ENCODE measurements at regions not wholly inside any gene's neighbourhood (a gene's known extent, or its start where the extent isn't known, plus 50 kb on each side); places are given as distances from the start of the nearest gene placed in this dataset.

- TF ChIP-seq ZNF468 (CRISPR knock-in tag; IDR thresholded peaks at IDR 0.05) (no peak), ZNF263 (CRISPR knock-in tag; IDR thresholded peaks at IDR 0.05) (peak; percentile 66), ZNF431 (CRISPR knock-in tag; IDR thresholded peaks at IDR 0.05; ENCODE audit: borderline replicate concordance, low read depth) (no peak)
Measured at GRCh38 chr7:155964543-155964942, 152.3 kb upstream of the SHH start (continued).

- no TSS peak for BruUV-seq (replicated peaks)
- TF ChIP-seq ZBTB7A (CRISPR knock-in tag; IDR thresholded peaks at IDR 0.05) (no peak), TBL1XR1 (IDR thresholded peaks at IDR 0.05; ENCODE audit: borderline replicate concordance, low read length, partially characterized antibody) (no peak), ZNF782 (CRISPR knock-in tag; IDR thresholded peaks at IDR 0.05; ENCODE audit: borderline replicate concordance) (no peak), ZMYM3 (CRISPR knock-in tag; IDR thresholded peaks at IDR 0.05) (no peak), ZNF7 (CRISPR knock-in tag; IDR thresholded peaks at IDR 0.05) (no peak), CBX1 (IDR thresholded peaks at IDR 0.05; ENCODE audit: low read depth) (no peak), KLF13 (CRISPR knock-in tag; IDR thresholded peaks at IDR 0.05) (no peak), ZBTB21 (CRISPR knock-in tag; IDR thresholded peaks at IDR 0.05) (no peak), ZNF619 (CRISPR knock-in tag; IDR thresholded peaks at IDR 0.05) (no peak)
- WGBS (ENCODE audit: low lambda C conversion rate) = 87% methylated on average over 11 of the region's 12 CpGs
- Histone ChIP-seq H3K4me1 (ENCODE audit: insufficient read depth, low read length) (peaks cover 45% of the 10 kb centered on the region), H3K4me3 (replicated peaks in 1 of 3; ENCODE audit: insufficient read depth in 1 of 3, low read depth in 2 of 3, low read length in 3 of 3) (no peak overlapping the region), H3K9ac (ENCODE audit: insufficient read depth, low read depth, low read length) (no peak overlapping the region), H4K20me1 (ENCODE audit: insufficient read depth, low read length) (no peaks in the 10 kb centered on the region; the same call in 1 of the 2 replicates), H3K79me2 (ENCODE audit: insufficient read depth, low read length) (no peaks in the 10 kb centered on the region), H2AFZ (ENCODE audit: low read length) (no peak overlapping the region), H3K36me3 (replicated peaks in 1 of 2; ENCODE audit: control insufficient read depth in 1 of 2, insufficient read depth in 2 of 2, low read length in 2 of 2) (peaks cover 1 to 4% of the 10 kb centered on the region in 2 experiments; a peak in 2 of 5 replicates), H3K9me3 (ENCODE audit: low read length) (no peaks in the 10 kb centered on the region), H3K4me2 (ENCODE audit: low read depth, low read length) (no peak overlapping the region), H3K27me3 (ENCODE audit: control insufficient read depth in 1 of 2, insufficient read depth in 2 of 2, low read length in 2 of 2) (no peaks in the 10 kb centered on the region; a peak in 1 of 5 replicates), H3K27ac (ENCODE audit: extremely low read length, insufficient read depth, low read length) (no peak overlapping the region)
- DNase-seq (ENCODE audit: low spot score) (no peak), ATAC-seq (no peak), FAIRE-seq (no peak)
- intact Hi-C loops (cut with micrococcal nuclease; ENCODE audit: unreplicated experiment) = no loop called here
- ChIA-PET POLR2A (interaction anchor here (1.4 to 6.1 kb wide), 2 partner anchors 9 to 13 kb away, joined by 4 to 121 read pairs; no protein-coding TSS in a partner anchor), CTCF (ENCODE audit: low intra/inter-chr PET ratio, low total read pairs) (no interaction called here)
- in situ Hi-C loops (cut with HindIII; ENCODE audit: extremely low pct_ligation_motif_present, low pct_unique_long_range_greater_than_20kb) = loop anchor here (10.0 kb wide), 1 partner anchor 149 kb away; the partner anchor contains the start of gene SHH
Measured at GRCh38 chr7:155963771-155964195, 151.5 kb upstream of the SHH start.

Measured in HepG2 (cell line).